ENCODE measurements at regions not wholly inside any gene's neighbourhood (a gene's known extent, or its start where the extent isn't known, plus 50 kb on each side); places are given as distances from the start of the nearest gene placed in this dataset.

DNA sequence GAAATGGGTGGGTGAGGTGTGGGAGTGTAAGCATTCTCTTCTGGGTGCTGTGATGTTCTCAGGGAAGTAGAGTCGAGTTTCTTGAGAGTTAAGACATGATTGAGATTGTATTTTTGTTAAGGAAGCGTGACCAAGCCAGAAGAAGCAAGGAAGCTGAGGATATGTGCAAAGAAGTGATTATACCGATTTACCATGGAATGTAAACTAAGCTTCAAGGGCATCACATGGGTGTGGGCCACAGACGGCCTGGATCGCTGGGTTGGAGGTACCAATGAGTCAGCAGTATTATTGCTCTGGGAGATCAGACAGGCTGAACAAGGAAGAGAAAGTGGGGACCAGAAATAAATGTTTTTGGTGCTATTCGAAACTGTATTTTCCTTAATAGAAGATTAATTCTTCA lies 184.1 kb upstream of the GMDS start:
- no peak overlapping the region for H3K4me3 ChIP-seq (ENCODE audit: low read depth, low read length)
- no peak for DNase-seq (ENCODE audit: low read depth)
- TF ChIP-seq, protein P1, sequence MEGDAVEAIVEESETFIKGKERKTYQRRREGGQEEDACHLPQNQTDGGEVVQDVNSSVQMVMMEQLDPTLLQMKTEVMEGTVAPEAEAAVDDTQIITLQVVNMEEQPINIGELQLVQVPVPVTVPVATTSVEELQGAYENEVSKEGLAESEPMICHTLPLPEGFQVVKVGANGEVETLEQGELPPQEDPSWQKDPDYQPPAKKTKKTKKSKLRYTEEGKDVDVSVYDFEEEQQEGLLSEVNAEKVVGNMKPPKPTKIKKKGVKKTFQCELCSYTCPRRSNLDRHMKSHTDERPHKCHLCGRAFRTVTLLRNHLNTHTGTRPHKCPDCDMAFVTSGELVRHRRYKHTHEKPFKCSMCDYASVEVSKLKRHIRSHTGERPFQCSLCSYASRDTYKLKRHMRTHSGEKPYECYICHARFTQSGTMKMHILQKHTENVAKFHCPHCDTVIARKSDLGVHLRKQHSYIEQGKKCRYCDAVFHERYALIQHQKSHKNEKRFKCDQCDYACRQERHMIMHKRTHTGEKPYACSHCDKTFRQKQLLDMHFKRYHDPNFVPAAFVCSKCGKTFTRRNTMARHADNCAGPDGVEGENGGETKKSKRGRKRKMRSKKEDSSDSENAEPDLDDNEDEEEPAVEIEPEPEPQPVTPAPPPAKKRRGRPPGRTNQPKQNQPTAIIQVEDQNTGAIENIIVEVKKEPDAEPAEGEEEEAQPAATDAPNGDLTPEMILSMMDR (IDR thresholded peaks at IDR 0.05; ENCODE audit: control insufficient read depth, extremely low read depth, insufficient read depth): no peak

DNA sequence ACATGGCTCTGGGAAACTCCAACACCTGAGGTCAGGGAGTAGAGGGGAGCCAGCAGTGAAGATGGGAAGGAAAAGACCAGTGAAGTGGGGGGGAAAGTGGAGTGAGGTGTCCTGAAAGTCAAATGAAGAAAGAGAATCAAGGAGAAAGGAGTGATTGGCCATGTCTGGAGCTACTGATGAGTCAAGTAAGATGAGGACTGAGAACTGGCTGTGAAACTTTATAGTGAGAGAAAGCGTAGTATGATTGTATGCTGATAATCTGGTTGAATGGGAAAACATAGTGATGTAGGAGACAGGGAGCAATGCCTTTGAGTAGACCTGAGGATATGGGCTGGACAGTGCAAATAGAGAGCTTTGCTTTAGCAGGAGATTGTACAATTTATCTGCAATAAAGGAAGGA lies 183.6 kb upstream of the GMDS start:
- no peak overlapping the region for H3K4me3 ChIP-seq (ENCODE audit: low read depth, low read length)
- TF ChIP-seq, protein P1 (IDR thresholded peaks at IDR 0.05; ENCODE audit: control insufficient read depth, extremely low read depth, insufficient read depth): no peak
- DNase-seq (ENCODE audit: low read depth): no peak

DNA sequence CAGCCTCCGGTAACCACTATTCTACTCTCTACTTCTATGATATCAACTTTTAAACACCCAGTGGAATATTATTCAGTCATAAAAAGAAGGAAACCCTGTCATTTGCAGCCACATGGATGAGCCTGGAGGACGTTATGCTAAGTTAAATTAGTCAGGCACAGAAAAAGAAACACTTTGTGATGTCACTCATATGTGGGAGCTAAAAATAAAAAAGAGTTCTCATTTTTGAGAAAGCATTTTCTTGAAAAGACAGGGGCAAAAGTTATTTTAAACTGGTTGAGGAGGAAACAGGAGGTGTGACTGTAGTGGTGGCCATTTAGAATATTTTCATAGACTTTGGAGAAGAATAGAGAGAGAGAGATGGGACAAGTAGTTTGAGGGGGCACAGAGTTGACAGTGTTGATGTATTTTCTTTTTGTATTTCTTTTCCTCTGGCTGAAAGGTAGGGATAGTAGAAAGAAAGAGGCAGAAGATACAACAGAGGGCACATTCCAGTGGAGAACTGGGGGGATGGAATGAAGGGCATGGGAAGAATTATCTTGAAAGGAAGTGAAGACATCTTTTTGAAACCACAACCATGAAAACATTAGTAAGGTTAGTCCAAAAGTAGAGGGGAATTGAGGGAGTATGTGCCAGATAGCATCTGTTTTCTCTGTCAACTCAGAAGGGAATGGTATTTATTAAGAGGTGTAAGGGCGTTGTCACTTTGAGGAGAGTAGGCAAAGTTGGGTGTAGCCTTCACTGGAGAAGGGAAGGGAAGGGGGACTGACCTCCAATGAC lies 181.3 kb upstream of the GMDS start:
- TF ChIP-seq, protein P1 (IDR thresholded peaks at IDR 0.05; ENCODE audit: control insufficient read depth, extremely low read depth, insufficient read depth): no peak
- no peak for DNase-seq (ENCODE audit: low read depth)
- no peak overlapping the region for H3K4me3 ChIP-seq (ENCODE audit: low read depth, low read length)

DNA sequence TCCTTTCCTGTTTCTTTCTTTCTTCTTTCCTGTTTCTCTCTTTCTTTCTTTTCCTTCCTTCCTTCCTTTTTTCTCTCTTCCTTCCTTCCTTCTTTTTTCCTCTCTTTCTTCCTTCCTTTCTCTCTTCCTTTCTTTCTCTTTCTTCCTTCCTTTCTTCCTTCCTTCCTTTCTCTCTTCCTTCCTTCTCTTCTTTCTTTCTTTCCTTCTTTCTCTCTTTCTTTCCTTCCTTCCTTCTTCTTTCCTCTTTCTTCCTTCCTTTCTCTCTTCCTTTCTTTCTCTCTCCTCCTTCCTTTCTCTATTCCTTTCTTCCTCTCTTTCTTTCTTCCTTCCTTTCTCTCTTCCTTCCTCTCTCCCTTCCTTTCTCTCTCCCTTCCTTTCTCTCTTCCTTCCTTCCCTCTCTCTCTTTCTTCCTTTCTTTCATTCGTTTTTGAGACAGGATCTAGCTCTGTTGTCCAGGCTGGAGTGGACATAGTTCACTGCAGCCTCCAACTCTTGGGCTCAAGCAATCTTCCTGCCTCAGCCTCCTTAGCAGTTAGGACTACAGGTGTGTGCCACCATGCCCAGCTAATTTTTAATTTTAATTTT lies 170.8 kb upstream of the GMDS start:
- H3K4me3 ChIP-seq (ENCODE audit: low read depth, low read length): no peak overlapping the region
- TF ChIP-seq, protein P1 (IDR thresholded peaks at IDR 0.05; ENCODE audit: control insufficient read depth, extremely low read depth, insufficient read depth): no peak
- DNase-seq (ENCODE audit: low read depth): no peak

DNA sequence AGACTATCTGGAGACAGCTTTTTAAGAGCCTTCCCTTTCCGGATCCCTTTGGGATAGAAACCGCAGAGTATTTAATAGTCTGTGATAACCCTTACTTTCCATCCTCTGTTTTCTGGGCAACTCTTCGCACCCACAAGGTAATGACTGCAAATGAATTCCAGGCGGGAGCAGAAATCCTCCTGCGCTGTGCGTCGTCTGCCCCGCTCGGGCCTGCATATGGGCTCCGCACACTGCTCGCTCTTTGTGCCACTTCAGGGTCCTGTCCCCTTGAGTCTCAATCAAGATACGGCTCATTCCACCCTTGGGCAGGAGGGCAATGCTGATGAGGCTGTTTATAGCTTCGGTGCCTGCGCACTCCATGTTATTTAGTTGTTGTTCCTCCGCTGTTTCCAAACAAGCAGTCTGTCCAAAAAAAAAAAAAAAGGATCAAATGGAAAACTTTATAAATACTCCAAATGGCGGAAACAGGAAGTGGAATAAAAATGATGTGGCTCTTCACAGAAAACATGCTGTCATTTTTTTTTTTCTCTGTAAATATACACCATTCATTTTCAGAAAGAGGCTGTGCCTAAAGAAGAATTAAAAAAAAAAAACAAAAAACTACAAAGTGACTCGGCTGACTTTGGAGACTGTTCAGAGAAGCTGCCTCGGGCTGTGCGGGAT lies 169.6 kb upstream of the GMDS start:
- DNase-seq (ENCODE audit: low read depth): no peak

DNA sequence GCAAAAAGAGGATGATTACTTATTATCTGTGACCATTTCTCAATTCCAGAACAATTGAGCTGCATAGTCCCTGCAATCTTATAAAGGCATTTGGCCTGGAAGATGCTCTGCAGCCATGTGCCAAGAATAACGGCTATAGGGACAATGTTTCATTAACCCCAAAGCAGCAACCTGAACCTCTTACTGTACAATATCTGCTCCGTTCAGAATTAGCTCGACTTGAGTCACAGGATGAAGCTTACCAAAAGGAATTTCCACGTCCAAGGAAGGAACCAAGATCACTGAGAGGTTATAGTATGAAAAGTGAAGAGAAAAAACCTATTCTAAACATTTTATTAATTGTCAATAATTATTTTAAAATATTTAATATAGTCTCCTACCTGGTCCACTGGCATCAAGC lies 167.3 kb upstream of the GMDS start:
- TF ChIP-seq, protein P1 (IDR thresholded peaks at IDR 0.05; ENCODE audit: control insufficient read depth, extremely low read depth, insufficient read depth): no peak
- DNase-seq (ENCODE audit: low read depth): no peak
- no peak overlapping the region for H3K4me3 ChIP-seq (ENCODE audit: low read depth, low read length)

More for the DNA sequence above, 169.6 kb upstream of the GMDS start:
- TF ChIP-seq, protein P1 (IDR thresholded peaks at IDR 0.05; ENCODE audit: control insufficient read depth, extremely low read depth, insufficient read depth): no peak
- no peak overlapping the region for H3K4me3 ChIP-seq (ENCODE audit: low read depth, low read length)

Data from LNCaP clone FGC (cell line).